A549 (cell line): ENCODE measurements at regions not wholly inside any gene's neighbourhood (a gene's known extent, or its start where the extent isn't known, plus 50 kb on each side); places are given as distances from the start of the nearest gene placed in this dataset.

Experiments
- ATAC-seq, 2 experiments: fragments of 200-7000 bp in 1 of 2; fragments of >200 bp in 1 of 2; cut with Nextera tagmentation in 1 of 2; cut with Tn5 transposase in 1 of 2; 3 replicates each; pipeline versions ENCODE4 v1.8.0 to v1.9.1; 2018 to 2020; ENCODE audit warnings: mild to moderate bottlenecking in 1 of 2, moderate library complexity in 1 of 2
- CTCF ChIA-PET: fragments of 300-600 bp; sonication (Branson Sonifier 250); formaldehyde crosslinking; extraction: SDS; loops from one replicate; lab custom pipeline; 2021; ENCODE audit warnings: antibody characterized with exemption, inconsistent platforms; lab: Yijun Ruan, JAX
- POLR2A ChIA-PET: fragments of 350-600 bp; formaldehyde crosslinking; extraction: SDS; loops from one replicate; lab custom pipeline; 2021; ENCODE audit warnings: antibody characterized with exemption, inconsistent platforms; lab: Yijun Ruan, JAX
- DNase-seq, 2 experiments: peaks; one replicate each; pipeline versions ENCODE4 v3.0.0 to v3.0.0-alpha.2; 2011 to 2016; ENCODE audit warnings: low read depth in 1 of 2, low spot score in 1 of 2
- FAIRE-seq: peaks from 2 replicates; lab custom pipeline; 2011; peaks lifted over from hg19 to GRCh38; lab: Jason Lieb, UNC
- H3K27ac ChIP-seq, 2 experiments: fragments of >200 bp; sonication (Bioruptor Twin); formaldehyde crosslinking; 3 replicates each; pipeline ENCODE4 v1.5.1; 2016 to 2017
- H3K4me1 ChIP-seq: fragments of >200 bp; sonication (Bioruptor Twin); formaldehyde crosslinking; 3 replicates; pipeline ENCODE4 v1.6.1; 2016
- H3K4me2 ChIP-seq: fragments of >200 bp; sonication (Bioruptor Twin); formaldehyde crosslinking; 3 replicates; pipeline ENCODE4 v1.6.1; 2016
- H3K4me3 ChIP-seq: fragments of >200 bp; sonication (Bioruptor Twin); formaldehyde crosslinking; 3 replicates; pipeline ENCODE4 v1.5.1; 2016
- H3K9me3 ChIP-seq: fragments of >200 bp; sonication (Bioruptor Twin); formaldehyde crosslinking; 3 replicates; pipeline ENCODE4 v1.6.1; 2016
- ATOH8 ChIP-seq: fragments of 250-450 bp; sonication (Bioruptor Pico); IDR thresholded peaks from 2 replicates; pipeline ENCODE4 v1.5.0; 2020; ENCODE audit warnings: low read depth, mild to moderate bottlenecking, moderate library complexity
- BCL3 ChIP-seq: fragments of >200 bp; sonication (Bioruptor Twin); formaldehyde crosslinking; IDR thresholded peaks from 3 replicates; pipeline ENCODE4 v1.6.1; 2016
- CBX2 ChIP-seq: fragments of 200-600 bp; sonication (generic); IDR thresholded peaks from 2 replicates; pipeline ENCODE4 v1.6.1; 2016; ENCODE audit warnings: low read depth, mild to moderate bottlenecking, borderline replicate concordance
- CEBPB ChIP-seq, 2 experiments: fragments of >200 bp in 1 of 2; sonication (Bioruptor Twin) in 1 of 2; formaldehyde crosslinking in 1 of 2; IDR thresholded peaks; 2 replicates each; pipeline ENCODE4 v1.6.1; 2012 to 2016
- CHD2 ChIP-seq: fragments of 150-350 bp; IDR thresholded peaks from 2 replicates; pipeline ENCODE4 v1.6.1; 2014; ENCODE audit warnings: low read length; ENCODE audit not compliant: partially characterized antibody
- CTCF ChIP-seq: fragments of >200 bp; sonication (Bioruptor Twin); formaldehyde crosslinking; IDR thresholded peaks from 3 replicates; pipeline ENCODE4 v1.5.1; 2016
- E2F6 ChIP-seq: IDR thresholded peaks from 2 replicates; pipeline ENCODE4 v1.6.1; 2012; ENCODE audit warnings: low read depth, borderline replicate concordance
- ELK1 ChIP-seq: fragments of 150-350 bp; IDR thresholded peaks from 2 replicates; pipeline ENCODE4 v1.6.1; 2014; ENCODE audit warnings: low read depth, mild to moderate bottlenecking, low read length
- EP300 ChIP-seq, 2 experiments: fragments of >200 bp; sonication (Bioruptor Twin); formaldehyde crosslinking; IDR thresholded peaks; 2 replicates in 1 of 2; 3 replicates in 1 of 2; pipeline ENCODE4 v1.6.1; 2016 to 2017
- FOXS1 ChIP-seq: fragments of 250-450 bp; sonication (Bioruptor Pico); IDR thresholded peaks from 2 replicates; pipeline ENCODE4 v1.5.0; 2020; ENCODE audit warnings: mild to moderate bottlenecking, moderate library complexity
- HES2 ChIP-seq: fragments of >200 bp; sonication (Bioruptor Twin); formaldehyde crosslinking; IDR thresholded peaks from 2 replicates; pipeline ENCODE4 v1.6.1; 2016
- HOXA7 ChIP-seq: fragments of 250-450 bp; sonication (Bioruptor Pico); IDR thresholded peaks from 2 replicates; pipeline ENCODE4 v1.5.0; 2020; ENCODE audit warnings: mild to moderate bottlenecking, moderate library complexity
- HOXB5 ChIP-seq: fragments of 250-450 bp; sonication (Bioruptor Pico); IDR thresholded peaks from 2 replicates; pipeline ENCODE4 v1.5.0; 2020; ENCODE audit warnings: mild to moderate bottlenecking, moderate library complexity
- JUN ChIP-seq, 2 experiments: fragments of >200 bp; sonication (Bioruptor Twin); formaldehyde crosslinking; IDR thresholded peaks; 2 replicates in 1 of 2; 3 replicates in 1 of 2; pipeline ENCODE4 v1.6.1; 2016 to 2017
- JUNB ChIP-seq: fragments of >200 bp; sonication (Bioruptor Twin); formaldehyde crosslinking; IDR thresholded peaks from 2 replicates; pipeline ENCODE4 v1.6.1; 2016
- KDM5A ChIP-seq: fragments of 200-600 bp; sonication (generic); IDR thresholded peaks from 2 replicates; pipeline ENCODE4 v1.6.1; 2016; ENCODE audit warnings: antibody characterized with exemption, mild to moderate bottlenecking
- MAFK ChIP-seq: fragments of 450-650 bp; IDR thresholded peaks from 2 replicates; pipeline ENCODE4 v1.6.1; 2014; ENCODE audit not compliant: partially characterized antibody
- MAZ ChIP-seq: fragments of 150-350 bp; IDR thresholded peaks from 2 replicates; pipeline ENCODE4 v1.6.1; 2014; ENCODE audit warnings: antibody characterized with exemption, low read depth, low read length, borderline replicate concordance
- MYC ChIP-seq: IDR thresholded peaks from 2 replicates; pipeline ENCODE4 v1.6.1; 2012; ENCODE audit warnings: mild to moderate bottlenecking, inconsistent platforms, low read length, improper control_type of control experiment, borderline replicate concordance
- NR3C1 ChIP-seq: fragments of >200 bp; sonication (Bioruptor Twin); formaldehyde crosslinking; IDR thresholded peaks from 3 replicates; pipeline ENCODE4 v1.6.1; 2017
- SREBF2 ChIP-seq: fragments of 450-650 bp; IDR thresholded peaks from 2 replicates; pipeline ENCODE4 v1.6.1; 2014; ENCODE audit warnings: mild to moderate bottlenecking, moderate library complexity
- TFCP2L1 ChIP-seq: fragments of 250-450 bp; sonication (Bioruptor Pico); IDR thresholded peaks from 2 replicates; pipeline ENCODE4 v1.5.0; 2021; ENCODE audit warnings: mild to moderate bottlenecking
- USF2 ChIP-seq: fragments of 450-650 bp; IDR thresholded peaks from 2 replicates; pipeline ENCODE4 v1.6.1; 2014; ENCODE audit warnings: antibody characterized with exemption
- ZNF302 ChIP-seq: fragments of 250-450 bp; sonication (Bioruptor Pico); IDR thresholded peaks from 2 replicates; pipeline ENCODE4 v1.9.0; 2021; ENCODE audit warnings: inconsistent platforms, mild to moderate bottlenecking, moderate library complexity
- WGBS: methylation state at CpG from one replicate; pipeline ENCODE4 v1.1.6; 2017; ENCODE audit errors: missing lambda C conversion rate; 5-methylcytosine and 5-hydroxymethylcytosine counted together

- no peak for TF ChIP-seq BCL3
- TF ChIP-seq JUNB, result no peak
- TF ChIP-seq MAZ, result no peak
- no peak for TF ChIP-seq HES2
- TF ChIP-seq FOXS1 (CRISPR knock-in tag), result no peak
- TF ChIP-seq KDM5A, result no peak
- no peak for TF ChIP-seq NR3C1
- TF ChIP-seq HOXA7 (CRISPR knock-in tag), result no peak
- TF ChIP-seq CEBPB (IDR thresholded peaks at IDR 0.05), result no peak
Observed at GRCh38 chr5:116381201-116381600, 193.4 kb downstream of the SEMA6A start (continued).

GRCh38 chr5:116380621-116381020, 194.0 kb downstream of the SEMA6A start:
- ChIA-PET CTCF (no interaction called here), POLR2A (no interaction called here)
- Histone ChIP-seq H3K4me2 (no peak overlapping the region), H3K4me1 (no peaks in the 10 kb centered on the region), H3K9me3 (no peaks in the 10 kb centered on the region), H3K4me3 (no peak overlapping the region), H3K27ac (no peak overlapping the region)
- DNase-seq, result no peak
- WGBS, result 36% methylated on average over 2 of the region's 2 CpGs
- FAIRE-seq, result no peak
- TF ChIP-seq CBX2, result no peak
- no peak for TF ChIP-seq E2F6
- TF ChIP-seq ATOH8 (CRISPR knock-in tag), result no peak
- TF ChIP-seq CHD2, result no peak
- TF ChIP-seq HES2, result no peak
- TF ChIP-seq JUNB, result no peak
- no peak for ATAC-seq

GRCh38 chr5:116379306-116379705, 195.3 kb downstream of the SEMA6A start:
- H3K4me2 ChIP-seq, result no peak overlapping the region
- POLR2A ChIA-PET, result no interaction called here
- DNase-seq (no peak), ATAC-seq (no peak), FAIRE-seq (no peak)
- no peaks in the 10 kb centered on the region for H3K9me3 ChIP-seq
- 75% methylated on average over 5 of the region's 5 CpGs for WGBS
- H3K27ac ChIP-seq, result no peak overlapping the region
- H3K4me3 ChIP-seq, result no peak overlapping the region
- TF ChIP-seq MAFK (no peak), EP300 (IDR thresholded peaks at IDR 0.05) (no peak), HOXB5 (no peak), MYC (no peak), ELK1 (no peak), USF2 (no peak), ATOH8 (CRISPR knock-in tag) (no peak), TFCP2L1 (no peak), JUN (IDR thresholded peaks at IDR 0.05) (no peak), ZNF302 (CRISPR knock-in tag) (no peak), SREBF2 (no peak), HES2 (no peak), CTCF (no peak), FOXS1 (CRISPR knock-in tag) (no peak)
- H3K4me1 ChIP-seq, result no peaks in the 10 kb centered on the region
- CTCF ChIA-PET, result no interaction called here
